ENCODE measurements at regions not wholly inside any gene's neighbourhood (a gene's known extent, or its start where the extent isn't known, plus 50 kb on each side); places are given as distances from the start of the nearest gene placed in this dataset.

GRCh38 chr20:12171923-12172524 is 254.3 kb downstream of the BTBD3 start:
- intact Hi-C loops (cut with DNase I): no loop called here
- TF ChIP-seq CTCF (IDR thresholded peaks at IDR 0.05): no peak
- peak in 3 of 4 donors; percentile 84 to 93 (median 87) for ATAC-seq
- Histone ChIP-seq H3K27me3 (ENCODE audit: insufficient read depth in 3 of 3, low read length in 2 of 3) (no peaks in the 10 kb centered on the region), H3K36me3 (ENCODE audit: insufficient read depth in 1 of 2, low read depth in 1 of 2) (no peaks in the 10 kb centered on the region), H3K4me3 (no peak overlapping the region), H3K9me3 (peaks cover 11% of the 10 kb centered on the region), H3K27ac (no peak overlapping the region), H3K4me1 (no peaks in the 10 kb centered on the region)
- peak in 1 of 2 donors; percentile 17 for DNase-seq
- 56 to 82% (median 75%) methylated on average over 2 of the region's 2 CpGs for WGBS, 3 donors

GRCh38 chr20:12173347-12174012 is 255.8 kb downstream of the BTBD3 start:
- Histone ChIP-seq H3K4me3 (no peak overlapping the region), H3K36me3 (ENCODE audit: insufficient read depth in 1 of 2, low read depth in 1 of 2) (no peaks in the 10 kb centered on the region), H3K27ac (no peak overlapping the region), H3K4me1 (no peaks in the 10 kb centered on the region), H3K27me3 (ENCODE audit: insufficient read depth in 3 of 3, low read length in 2 of 3) (no peaks in the 10 kb centered on the region), H3K9me3 (no peaks in the 10 kb centered on the region)
- intact Hi-C loops (cut with DNase I): no loop called here
- ATAC-seq (no peak), DNase-seq (no peak)
- TF ChIP-seq CTCF (IDR thresholded peaks at IDR 0.05): no peak
- 62 to 70% (median 63%) methylated on average over 2 of the region's 2 CpGs for WGBS, 3 donors

- Histone ChIP-seq H3K27me3 (ENCODE audit: insufficient read depth in 3 of 3, low read length in 2 of 3) (no peaks in the 10 kb centered on the region), H3K4me1 (no peaks in the 10 kb centered on the region), H3K27ac (no peak overlapping the region), H3K9me3 (no peaks in the 10 kb centered on the region), H3K36me3 (ENCODE audit: insufficient read depth in 1 of 2, low read depth in 1 of 2) (no peaks in the 10 kb centered on the region), H3K4me3 (no peak overlapping the region)
- ATAC-seq (no peak), DNase-seq (no peak)
- intact Hi-C loops (cut with DNase I): no loop called here
- no peak for TF ChIP-seq CTCF (IDR thresholded peaks at IDR 0.05)
These were observed 257.8 kb downstream of the BTBD3 start for GRCh38 chr20:12175538-12175937.

- H3K36me3 ChIP-seq (ENCODE audit: insufficient read depth in 1 of 2, low read depth in 1 of 2): no peaks in the 10 kb centered on the region
- no peaks in the 10 kb centered on the region for H3K9me3 ChIP-seq
- DNase-seq (no peak), ATAC-seq (no peak)
- H3K4me3 ChIP-seq: no peak overlapping the region
- no peak overlapping the region for H3K27ac ChIP-seq
- no peaks in the 10 kb centered on the region for H3K4me1 ChIP-seq
- 42 to 57% (median 47%) methylated on average over 3 of the region's 3 CpGs for WGBS, 3 donors
- intact Hi-C loops (cut with DNase I): no loop called here
- H3K27me3 ChIP-seq (ENCODE audit: insufficient read depth in 3 of 3, low read length in 2 of 3): no peaks in the 10 kb centered on the region
- no peak for TF ChIP-seq CTCF (IDR thresholded peaks at IDR 0.05)
These were observed 260.1 kb downstream of the BTBD3 start for GRCh38 chr20:12177657-12178293.
